Fibroblast of peridontal ligament (primary cell): ENCODE measurements at regions not wholly inside any gene's neighbourhood (a gene's known extent, or its start where the extent isn't known, plus 50 kb on each side); places are given as distances from the start of the nearest gene placed in this dataset.

Experiments used
- DNase-seq: peaks from one replicate; pipeline ENCODE4 v3.0.0-alpha.2; 2010; ENCODE audit errors: extremely low read depth

GRCh38 chr3:159896543-159896942 lies 92.1 kb upstream of the IL12A start:
- no peak for DNase-seq

GRCh38 chr3:159897331-159898075 lies 91.1 kb upstream of the IL12A start:
- peak; percentile 77 for DNase-seq

GRCh38 chr3:159898147-159898546 lies 90.5 kb upstream of the IL12A start:
- no peak for DNase-seq

- DNase-seq: no peak
Measured at GRCh38 chr3:159899166-159899565, 89.5 kb upstream of the IL12A start.

- no peak for DNase-seq
Measured at GRCh38 chr3:159902546-159903314, 85.9 kb upstream of the IL12A start.

- DNase-seq: no peak
Measured at GRCh38 chr3:159904455-159904854, 84.2 kb upstream of the IL12A start.

- no peak for DNase-seq
Measured at GRCh38 chr3:159904911-159905310, 83.7 kb upstream of the IL12A start.

- DNase-seq: peak; percentile 24
Measured at GRCh38 chr3:159907828-159908227, 80.8 kb upstream of the IL12A start.

GRCh38 chr3:159910991-159911663 lies 77.5 kb upstream of the IL12A start:
- peak; percentile 71 for DNase-seq

- DNase-seq: no peak
Measured at GRCh38 chr3:159911664-159912037, 77.0 kb upstream of the IL12A start.

GRCh38 chr3:159913712-159914414 lies 74.8 kb upstream of the IL12A start:
- no peak for DNase-seq

GRCh38 chr3:159914426-159914825 lies 74.2 kb upstream of the IL12A start:
- peak; percentile 31 for DNase-seq

- no peak for DNase-seq
Measured at GRCh38 chr3:159916052-159916451, 72.6 kb upstream of the IL12A start.

- DNase-seq: no peak
Measured at GRCh38 chr3:159917141-159917540, 71.5 kb upstream of the IL12A start.

- DNase-seq: peak; percentile 65
Measured at GRCh38 chr3:159919873-159920272, 68.8 kb upstream of the IL12A start.

GRCh38 chr3:159922193-159922840 lies 66.3 kb upstream of the IL12A start:
- DNase-seq: no peak

- no peak for DNase-seq
Measured at GRCh38 chr3:159922861-159923312, 65.7 kb upstream of the IL12A start.

- no peak for DNase-seq
Measured at GRCh38 chr3:159923336-159923735, 65.3 kb upstream of the IL12A start.

GRCh38 chr3:159923956-159924355 lies 64.7 kb upstream of the IL12A start:
- DNase-seq: no peak

GRCh38 chr3:159924411-159924810 lies 64.2 kb upstream of the IL12A start:
- no peak for DNase-seq

- no peak for DNase-seq
Measured at GRCh38 chr3:159925248-159925647, 63.4 kb upstream of the IL12A start.
